HG02610 (cell line): ENCODE measurements at regions not wholly inside any gene's neighbourhood (a gene's known extent, or its start where the extent isn't known, plus 50 kb on each side); places are given as distances from the start of the nearest gene placed in this dataset.
"Not testable (repeated sequence)": the region's sequence is repeated elsewhere in the genome, so short reads cannot be mapped to it uniquely, and the experiment has no call there.

Experiments
- ATAC-seq: cut with Tn5 transposase; IDR thresholded peaks from one replicate; pipeline ENCODE4 v1.9.1; 2021; ENCODE audit warnings: mild to moderate bottlenecking, moderate library complexity; ENCODE audit not compliant: unreplicated experiment

DNA sequence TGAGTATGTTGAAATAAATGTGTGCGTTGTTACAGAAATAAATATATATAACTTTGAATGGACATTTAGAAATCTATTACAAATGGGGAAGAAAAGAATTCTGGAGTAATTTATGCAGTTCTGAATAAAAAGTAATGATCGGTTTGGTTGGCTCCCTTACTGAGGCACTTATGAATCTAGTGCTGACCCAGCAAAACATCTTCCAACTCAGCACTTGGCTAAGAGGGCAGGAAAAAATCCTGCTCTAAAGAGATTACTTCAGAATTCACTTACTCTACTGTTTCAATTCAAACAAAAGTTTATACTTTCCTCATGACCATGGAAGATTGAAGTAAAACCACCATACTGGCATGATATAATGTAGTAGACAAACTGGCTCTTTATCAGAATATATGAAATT is 123.9 kb upstream of the RXFP1 start:
- ATAC-seq, result no peak

- ATAC-seq, result not testable (repeated sequence)
Measured at GRCh38 chr4:158407961-158408360, 113.7 kb upstream of the RXFP1 start.

DNA sequence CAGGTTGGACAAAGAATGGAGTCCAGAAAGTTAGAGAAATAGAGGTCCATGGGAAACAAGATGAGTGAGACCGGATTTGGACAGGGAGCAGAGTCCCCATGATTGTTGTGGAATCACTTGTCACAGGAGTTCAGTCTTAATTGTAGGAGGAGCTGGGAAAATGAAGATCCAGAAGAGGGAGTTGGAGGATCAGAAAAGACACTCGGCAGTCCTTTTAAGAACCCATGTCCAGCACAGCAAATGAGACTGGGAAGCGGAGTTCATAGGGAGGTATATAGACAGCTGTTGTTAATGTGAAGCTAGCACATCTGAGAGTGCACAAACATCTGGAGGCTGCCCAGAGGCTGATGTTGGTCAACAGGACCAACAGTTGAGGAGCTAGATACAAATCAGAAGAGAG is 111.4 kb upstream of the RXFP1 start:
- no peak for ATAC-seq

- ATAC-seq, result no peak
Measured at GRCh38 chr4:158411269-158411668, 110.4 kb upstream of the RXFP1 start.

- ATAC-seq, result not testable (repeated sequence)
Measured at GRCh38 chr4:158418679-158419078, 103.0 kb upstream of the RXFP1 start.

- no peak for ATAC-seq
Measured at GRCh38 chr4:158420782-158421181, 100.9 kb upstream of the RXFP1 start.

DNA sequence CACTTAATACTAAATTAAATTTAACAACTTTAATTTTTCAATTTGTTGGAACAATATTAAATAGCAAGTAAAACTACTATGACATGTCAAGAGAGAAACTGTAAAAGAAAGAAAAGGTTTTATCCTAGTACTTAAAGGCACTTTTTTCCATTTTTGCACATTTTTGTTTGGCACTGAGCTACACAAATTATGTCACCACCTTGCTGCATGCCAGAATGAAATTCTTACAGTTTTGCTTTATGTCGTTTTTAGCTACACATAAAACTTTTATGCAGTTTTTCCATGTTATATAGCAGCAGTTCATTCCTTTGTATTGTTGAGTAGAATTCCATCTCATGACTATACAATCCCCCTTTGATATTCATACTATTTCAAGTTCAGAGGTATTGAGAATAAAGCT is 99.1 kb upstream of the RXFP1 start:
- no peak for ATAC-seq

DNA sequence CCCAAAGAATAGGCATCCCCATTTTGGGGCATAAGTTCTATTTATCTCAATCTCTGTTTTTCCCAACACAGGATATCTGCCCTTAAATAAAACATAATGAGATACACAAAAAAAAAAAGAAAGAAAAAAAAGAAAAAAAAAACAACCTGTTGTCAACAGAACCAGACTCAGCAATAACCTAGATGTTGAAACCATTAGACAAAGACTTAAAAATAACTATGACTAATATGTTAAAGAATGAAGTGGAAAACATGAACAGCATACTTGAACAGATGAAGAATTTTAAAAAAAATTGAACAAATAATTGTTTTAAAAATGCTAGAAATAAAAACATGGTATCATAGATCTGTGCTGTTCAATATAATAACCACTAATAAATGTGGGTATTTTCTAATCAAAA is 93.4 kb upstream of the RXFP1 start:
- no peak for ATAC-seq

GRCh38 chr4:158442736-158443135 is 78.9 kb upstream of the RXFP1 start:
- no peak for ATAC-seq

DNA sequence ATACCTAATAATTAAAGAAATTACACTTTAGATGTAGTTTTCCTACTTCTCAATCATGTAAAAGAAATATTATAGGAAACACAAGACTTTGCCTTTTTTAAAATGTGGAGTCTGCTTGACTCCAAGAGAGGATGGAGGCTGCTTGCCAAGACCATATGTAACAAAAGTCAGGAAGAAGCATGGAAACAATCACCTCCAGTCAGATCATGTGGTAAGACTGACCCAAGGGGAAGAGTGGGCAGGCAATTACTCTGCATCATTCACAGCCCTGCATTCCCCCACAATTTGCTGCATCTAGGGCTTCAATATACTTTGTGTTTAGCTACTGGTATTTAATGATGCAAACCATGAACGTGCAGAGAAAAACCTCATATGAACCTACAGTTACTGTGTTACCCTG is 78.0 kb upstream of the RXFP1 start:
- ATAC-seq, result no peak

DNA sequence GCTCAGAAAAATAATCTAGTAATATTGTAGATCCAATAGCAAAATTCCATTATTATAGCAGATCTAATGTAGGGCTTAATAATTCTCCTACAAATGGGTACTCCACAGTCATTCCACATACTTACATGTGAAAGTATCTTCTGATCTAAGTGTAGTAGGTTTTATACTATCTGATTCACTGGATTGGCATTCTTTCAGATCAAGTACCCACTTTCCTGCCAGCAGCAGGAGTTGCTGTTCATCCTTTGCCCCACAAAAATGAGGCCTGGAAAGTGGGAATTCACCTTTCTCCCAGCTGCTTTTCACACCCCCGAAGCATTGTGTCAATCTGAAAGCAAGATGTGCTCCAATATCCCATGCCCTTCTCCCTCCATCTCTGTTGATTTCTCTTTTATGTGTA is 77.1 kb upstream of the RXFP1 start:
- no peak for ATAC-seq

DNA sequence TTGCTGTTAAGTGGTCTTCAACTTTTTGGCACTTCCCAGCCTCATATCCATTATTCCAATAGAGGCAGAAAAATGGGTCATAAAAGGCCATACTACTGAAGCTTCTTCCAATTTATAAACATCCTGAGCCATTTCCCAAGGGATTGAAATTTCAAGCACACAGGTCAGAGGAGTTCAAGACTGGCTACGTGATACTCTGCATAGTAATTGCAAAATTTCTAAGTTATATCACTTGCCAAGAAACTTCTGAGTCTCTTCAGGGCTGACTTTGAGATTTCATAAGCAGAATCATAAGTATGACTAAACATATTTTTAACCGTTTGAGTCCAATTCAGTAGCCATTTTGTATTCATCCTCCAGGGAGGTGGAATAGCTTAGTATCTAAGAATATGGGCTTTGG is 75.6 kb upstream of the RXFP1 start:
- ATAC-seq, result no peak

GRCh38 chr4:158450741-158451140 is 70.9 kb upstream of the RXFP1 start:
- ATAC-seq, result no peak

- not testable (repeated sequence) for ATAC-seq
Measured at GRCh38 chr4:158452116-158452515, 69.6 kb upstream of the RXFP1 start.

DNA sequence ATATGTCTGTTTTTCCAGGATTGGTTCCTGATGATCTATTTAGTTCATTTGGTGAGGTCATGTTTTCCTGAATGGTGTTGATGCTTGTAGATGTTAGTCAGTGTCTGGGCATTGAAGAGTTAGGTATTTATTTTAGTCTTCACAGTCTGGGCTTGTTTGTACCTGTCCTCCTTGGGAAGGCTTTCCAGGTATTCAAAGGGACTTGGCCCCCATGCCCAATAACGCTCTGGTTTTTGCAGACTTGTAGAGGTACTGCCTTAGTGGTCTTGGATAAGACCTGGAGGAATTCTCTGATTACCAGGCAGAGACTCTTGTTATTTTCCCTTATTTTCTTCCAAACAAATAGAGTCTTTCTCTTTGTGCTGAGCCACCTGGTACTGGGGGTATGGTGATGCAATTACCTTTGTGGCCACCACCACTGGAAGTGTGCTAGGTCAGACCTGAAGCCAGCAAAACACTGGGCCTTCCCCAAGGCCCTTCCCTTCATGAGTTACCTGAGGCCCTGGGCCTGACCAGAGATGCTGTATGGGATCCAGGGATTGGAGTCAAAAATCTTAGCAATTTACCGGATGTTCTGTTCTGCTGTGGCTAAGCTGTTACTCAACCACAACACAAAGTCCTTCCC is 63.3 kb upstream of the RXFP1 start:
- ATAC-seq, result no peak

- ATAC-seq, result no peak
Measured at GRCh38 chr4:158459085-158459820, 62.4 kb upstream of the RXFP1 start.

- no peak for ATAC-seq
Measured at GRCh38 chr4:158461336-158461735, 60.3 kb upstream of the RXFP1 start.

DNA sequence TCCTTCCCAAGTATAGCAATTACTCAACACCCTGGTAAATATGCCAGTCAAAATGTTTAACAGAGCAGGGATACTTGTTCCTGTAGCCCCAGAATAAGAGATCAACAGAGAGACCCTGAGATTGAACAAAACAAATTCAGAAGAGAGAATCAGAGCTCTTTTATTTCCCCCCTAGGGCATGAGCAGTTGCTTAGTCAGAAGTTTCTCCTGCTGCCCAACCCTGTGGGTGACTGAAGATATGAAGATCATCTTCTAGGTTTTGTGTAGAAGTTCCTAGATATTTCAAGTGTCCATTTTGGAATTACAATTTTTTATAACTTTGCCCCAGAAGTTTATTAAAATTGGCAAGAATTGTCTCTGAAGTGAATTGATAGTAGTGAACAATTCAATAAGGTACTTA is 59.1 kb upstream of the RXFP1 start:
- no peak for ATAC-seq
